ENCODE measurements at regions not wholly inside any gene's neighbourhood (a gene's known extent, or its start where the extent isn't known, plus 50 kb on each side); places are given as distances from the start of the nearest gene placed in this dataset.
A peak's percentile ranks its signal among the peaks of the same experiment; 100 is the strongest.

GRCh38 chr19:5273782-5274181 lies 66.8 kb downstream of the PTPRS start:
- Histone ChIP-seq H3K27ac (no peak overlapping the region), H3K36me3 (peaks cover 0 to 72% of the 10 kb centered on the region in 2 donors), H3K4me1 (no peaks in the 10 kb centered on the region), H3K27me3 (no peaks in the 10 kb centered on the region), H3K4me3 (no peak overlapping the region), H3K9me3 (no peaks in the 10 kb centered on the region)
- 88 to 94% methylated on average over 5 of the region's 7 CpGs for WGBS, 2 donors (ENCODE audit: low coverage in 1 of 2)
- no peak for ATAC-seq
- TF ChIP-seq CTCF (IDR thresholded peaks at IDR 0.05) = no peak
- no peak for TF ChIP-seq EP300 (IDR thresholded peaks at IDR 0.05)
- TF ChIP-seq POLR2AphosphoS5 (IDR thresholded peaks at IDR 0.05) = no peak
- no peak for TF ChIP-seq POLR2A (IDR thresholded peaks at IDR 0.05)

GRCh38 chr19:5271145-5271544 lies 69.5 kb downstream of the PTPRS start:
- ATAC-seq = no peak
- Histone ChIP-seq H3K36me3 (peaks cover 0 to 78% of the 10 kb centered on the region in 2 donors), H3K4me1 (no peaks in the 10 kb centered on the region), H3K27ac (no peak overlapping the region), H3K27me3 (no peaks in the 10 kb centered on the region), H3K4me3 (no peak overlapping the region), H3K9me3 (no peaks in the 10 kb centered on the region)
- TF ChIP-seq EP300 (IDR thresholded peaks at IDR 0.05) (no peak), CTCF (IDR thresholded peaks at IDR 0.05) (peak in 1 of 4 experiments; percentile 18)
- WGBS, 2 donors (ENCODE audit: low coverage in 1 of 2) = 50 to 70% methylated on average over 3 to 7 of the region's 10 CpGs

GRCh38 chr19:5269926-5270325 lies 70.7 kb downstream of the PTPRS start:
- Histone ChIP-seq H3K9me3 (no peaks in the 10 kb centered on the region), H3K27me3 (no peaks in the 10 kb centered on the region), H3K36me3 (peaks cover 0 to 79% of the 10 kb centered on the region in 2 donors), H3K4me1 (no peaks in the 10 kb centered on the region), H3K27ac (no peak overlapping the region), H3K4me3 (no peak overlapping the region)
- 74 to 90% methylated on average over 3 to 9 of the region's 9 CpGs for WGBS, 2 donors (ENCODE audit: low coverage in 1 of 2)
- TF ChIP-seq POLR2AphosphoS5 (IDR thresholded peaks at IDR 0.05) (no peak), CTCF (IDR thresholded peaks at IDR 0.05) (no peak), POLR2A (IDR thresholded peaks at IDR 0.05) (no peak), EP300 (IDR thresholded peaks at IDR 0.05) (no peak)
- ATAC-seq = no peak

- Histone ChIP-seq H3K36me3 (peaks cover 0 to 79% of the 10 kb centered on the region in 2 donors), H3K27me3 (no peaks in the 10 kb centered on the region), H3K4me3 (no peak overlapping the region), H3K9me3 (no peaks in the 10 kb centered on the region), H3K27ac (no peak overlapping the region), H3K4me1 (no peaks in the 10 kb centered on the region)
- no peak for ATAC-seq
- WGBS, 2 donors (ENCODE audit: low coverage in 1 of 2) = 82 to 91% methylated on average over 5 to 15 of the region's 17 CpGs
- TF ChIP-seq EP300 (IDR thresholded peaks at IDR 0.05) (no peak), POLR2AphosphoS5 (IDR thresholded peaks at IDR 0.05) (no peak), CTCF (IDR thresholded peaks at IDR 0.05) (no peak)
Observed at GRCh38 chr19:5269279-5269678, 71.3 kb downstream of the PTPRS start.

GRCh38 chr19:5268801-5269200 lies 71.8 kb downstream of the PTPRS start:
- Histone ChIP-seq H3K4me3 (no peak overlapping the region), H3K9me3 (no peaks in the 10 kb centered on the region), H3K27me3 (no peaks in the 10 kb centered on the region), H3K36me3 (peaks cover 0 to 79% of the 10 kb centered on the region in 2 donors), H3K4me1 (no peaks in the 10 kb centered on the region), H3K27ac (no peak overlapping the region)
- ATAC-seq = peak; percentile 13
- WGBS, 2 donors (ENCODE audit: low coverage in 1 of 2) = 68% methylated on average over 4 of the region's 13 CpGs; no CpG with 5 or more reads in 1 of the 2 donors
- TF ChIP-seq EP300 (IDR thresholded peaks at IDR 0.05) (no peak), POLR2AphosphoS5 (IDR thresholded peaks at IDR 0.05) (no peak), CTCF (IDR thresholded peaks at IDR 0.05) (no peak), POLR2A (IDR thresholded peaks at IDR 0.05) (no peak)

All from gastroesophageal sphincter (tissue), 4 donors.